ENCODE measurements at regions not wholly inside any gene's neighbourhood (a gene's known extent, or its start where the extent isn't known, plus 50 kb on each side); places are given as distances from the start of the nearest gene placed in this dataset.

DNA sequence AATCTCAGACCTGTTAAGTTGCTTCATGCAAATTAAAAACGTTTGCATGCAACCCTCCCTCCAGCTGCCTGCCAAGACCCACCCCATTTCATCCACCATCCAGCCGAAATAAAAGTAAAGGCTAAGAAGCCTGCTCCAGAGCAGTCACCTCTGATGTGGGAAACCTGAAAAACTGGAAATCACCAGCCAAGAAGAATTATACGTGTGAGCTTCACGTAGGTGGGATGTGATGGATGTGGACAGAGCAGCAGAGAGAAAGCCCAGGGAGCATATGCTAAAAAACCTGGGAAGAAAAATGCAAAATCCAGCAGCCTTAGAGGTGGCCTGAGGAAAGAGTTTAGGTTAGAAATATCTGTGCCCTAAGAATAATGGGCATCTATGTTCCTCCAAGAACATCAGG is 160.6 kb upstream of the STS start:
- TF ChIP-seq, protein P1, sequence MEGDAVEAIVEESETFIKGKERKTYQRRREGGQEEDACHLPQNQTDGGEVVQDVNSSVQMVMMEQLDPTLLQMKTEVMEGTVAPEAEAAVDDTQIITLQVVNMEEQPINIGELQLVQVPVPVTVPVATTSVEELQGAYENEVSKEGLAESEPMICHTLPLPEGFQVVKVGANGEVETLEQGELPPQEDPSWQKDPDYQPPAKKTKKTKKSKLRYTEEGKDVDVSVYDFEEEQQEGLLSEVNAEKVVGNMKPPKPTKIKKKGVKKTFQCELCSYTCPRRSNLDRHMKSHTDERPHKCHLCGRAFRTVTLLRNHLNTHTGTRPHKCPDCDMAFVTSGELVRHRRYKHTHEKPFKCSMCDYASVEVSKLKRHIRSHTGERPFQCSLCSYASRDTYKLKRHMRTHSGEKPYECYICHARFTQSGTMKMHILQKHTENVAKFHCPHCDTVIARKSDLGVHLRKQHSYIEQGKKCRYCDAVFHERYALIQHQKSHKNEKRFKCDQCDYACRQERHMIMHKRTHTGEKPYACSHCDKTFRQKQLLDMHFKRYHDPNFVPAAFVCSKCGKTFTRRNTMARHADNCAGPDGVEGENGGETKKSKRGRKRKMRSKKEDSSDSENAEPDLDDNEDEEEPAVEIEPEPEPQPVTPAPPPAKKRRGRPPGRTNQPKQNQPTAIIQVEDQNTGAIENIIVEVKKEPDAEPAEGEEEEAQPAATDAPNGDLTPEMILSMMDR (conservative IDR thresholded peaks at IDR 0.05; ENCODE audit: low read depth, low read length) = no peak
- TF ChIP-seq EZH2 (IDR thresholded peaks at IDR 0.05; ENCODE audit: borderline replicate concordance, low read depth, low read length, poor library complexity, severe bottlenecking) = no peak
